Liver (tissue), 8 donors: ENCODE measurements at regions not wholly inside any gene's neighbourhood (a gene's known extent, or its start where the extent isn't known, plus 50 kb on each side); places are given as distances from the start of the nearest gene placed in this dataset.

ENCODE experiments used
- DNase-seq: peaks from one replicate; pipeline ENCODE4 v3.0.0-alpha.2; 2017; ENCODE audit warnings: low spot score
- H3K27ac ChIP-seq, 2 donors: one replicate each; pipeline ENCODE4 v1.7.0; 2013; ENCODE audit warnings: inconsistent platforms in 2 of 2, low read length in 2 of 2, control low read depth in 1 of 2, low read depth in 1 of 2, mild to moderate bottlenecking in 1 of 2
- H3K27me3 ChIP-seq, 4 donors: one replicate each; pipeline versions ENCODE4 v1.6.1 to v1.7.0; 2013; ENCODE audit warnings: low read length in 3 of 4, inconsistent platforms in 1 of 4, mild to moderate bottlenecking in 1 of 4, moderate library complexity in 1 of 4; ENCODE audit not compliant: control insufficient read depth in 4 of 4, insufficient read depth in 4 of 4
- H3K36me3 ChIP-seq, 4 donors: one replicate each; pipeline versions ENCODE4 v1.6.1 to v1.7.0; 2013; ENCODE audit warnings: low read length in 3 of 4, mild to moderate bottlenecking in 3 of 4, low read depth in 1 of 4, moderate library complexity in 1 of 4; ENCODE audit not compliant: control insufficient read depth in 4 of 4, insufficient read depth in 3 of 4
- H3K4me1 ChIP-seq, 4 donors: one replicate each; pipeline versions ENCODE4 v1.6.1 to v1.7.0; 2013; ENCODE audit warnings: low read length in 3 of 4, mild to moderate bottlenecking in 3 of 4, moderate library complexity in 1 of 4; ENCODE audit not compliant: control insufficient read depth in 4 of 4, insufficient read depth in 4 of 4
- H3K4me3 ChIP-seq, 3 donors: one replicate each; pipeline versions ENCODE4 v1.6.1 to v1.7.0; 2013; ENCODE audit warnings: low read length in 3 of 3, control low read depth in 1 of 3, low read depth in 1 of 3, mild to moderate bottlenecking in 1 of 3
- H3K9ac ChIP-seq, 2 donors: one replicate each; pipeline ENCODE4 v1.7.0; 2013; ENCODE audit warnings: low read length in 2 of 2, mild to moderate bottlenecking in 2 of 2, moderate library complexity in 2 of 2, control low read depth in 1 of 2, low read depth in 1 of 2
- H3K9me3 ChIP-seq, 4 donors: one replicate each; pipeline versions ENCODE4 v1.6.1 to v1.7.0; 2013; ENCODE audit warnings: low read length in 3 of 4; ENCODE audit not compliant: control insufficient read depth in 4 of 4
- EGR1 ChIP-seq, 2 donors: IDR thresholded peaks; 2 replicates each; pipeline ENCODE4 v1.6.1; 2016 to 2018; ENCODE audit warnings: antibody characterized with exemption in 2 of 2, low read depth in 2 of 2
- FOXA1 ChIP-seq: IDR thresholded peaks from 2 replicates; pipeline ENCODE4 v1.6.1; 2016; ENCODE audit warnings: antibody characterized with exemption
- FOXA2 ChIP-seq: IDR thresholded peaks from 2 replicates; pipeline ENCODE4 v1.6.1; 2016; ENCODE audit warnings: antibody characterized with exemption
- GABPA ChIP-seq, 2 donors: IDR thresholded peaks in 1 of 2; conservative IDR thresholded peaks in 1 of 2; 2 replicates each; pipeline ENCODE4 v1.6.1; 2016; ENCODE audit warnings: antibody characterized with exemption in 2 of 2, mild to moderate bottlenecking in 1 of 2, moderate library complexity in 1 of 2
- HNF4G ChIP-seq: IDR thresholded peaks from 2 replicates; pipeline ENCODE4 v1.6.1; 2016; ENCODE audit warnings: antibody characterized with exemption
- NR2F2 ChIP-seq: IDR thresholded peaks from 2 replicates; pipeline ENCODE4 v1.6.1; 2016; ENCODE audit warnings: antibody characterized with exemption
- RAD21 ChIP-seq, 2 donors: IDR thresholded peaks; 2 replicates each; pipeline ENCODE4 v1.6.1; 2016; ENCODE audit warnings: antibody characterized with exemption in 2 of 2, mild to moderate bottlenecking in 2 of 2
- RXRA ChIP-seq, 2 donors: IDR thresholded peaks; 2 replicates each; pipeline ENCODE4 v1.6.1; 2017 to 2018; ENCODE audit warnings: antibody characterized with exemption in 2 of 2, mild to moderate bottlenecking in 1 of 2
- SP1 ChIP-seq: IDR thresholded peaks from 2 replicates; pipeline ENCODE4 v1.6.1; 2018; ENCODE audit warnings: antibody characterized with exemption, mild to moderate bottlenecking
- TAF1 ChIP-seq: conservative IDR thresholded peaks from 2 replicates; pipeline ENCODE4 v1.6.1; 2016; ENCODE audit warnings: antibody characterized with exemption, mild to moderate bottlenecking
- WGBS: extraction: QIAGEN DNeasy Blood & Tissue Kit; methylation state at CpG from one replicate; pipeline ENCODE4 v1.1.7; 2013; 5-methylcytosine and 5-hydroxymethylcytosine counted together
- TF ChIP-seq, protein P1 (sequence below): fragments of 150-350 bp; IDR thresholded peaks from 2 replicates; pipeline ENCODE4 v1.5.1; 2017; ENCODE audit warnings: improper control_type of control experiment, low read depth, low read length; ENCODE audit not compliant: missing input control
- TF ChIP-seq, protein P2 (sequence below): IDR thresholded peaks from 2 replicates; pipeline ENCODE4 v1.6.1; 2016; ENCODE audit warnings: antibody characterized with exemption
- TF ChIP-seq, protein P3 (sequence below): IDR thresholded peaks from 2 replicates; pipeline ENCODE4 v1.6.1; 2016; ENCODE audit warnings: antibody characterized with exemption
- TF ChIP-seq, protein P4 (sequence below): IDR thresholded peaks from 2 replicates; pipeline ENCODE4 v1.6.1; 2016; ENCODE audit warnings: antibody characterized with exemption
- donor health status: healthy.
- donor health status: healthy.
- donor health status: healthy.
- donor health status: healthy.
- donor health status: healthy.

DNA sequence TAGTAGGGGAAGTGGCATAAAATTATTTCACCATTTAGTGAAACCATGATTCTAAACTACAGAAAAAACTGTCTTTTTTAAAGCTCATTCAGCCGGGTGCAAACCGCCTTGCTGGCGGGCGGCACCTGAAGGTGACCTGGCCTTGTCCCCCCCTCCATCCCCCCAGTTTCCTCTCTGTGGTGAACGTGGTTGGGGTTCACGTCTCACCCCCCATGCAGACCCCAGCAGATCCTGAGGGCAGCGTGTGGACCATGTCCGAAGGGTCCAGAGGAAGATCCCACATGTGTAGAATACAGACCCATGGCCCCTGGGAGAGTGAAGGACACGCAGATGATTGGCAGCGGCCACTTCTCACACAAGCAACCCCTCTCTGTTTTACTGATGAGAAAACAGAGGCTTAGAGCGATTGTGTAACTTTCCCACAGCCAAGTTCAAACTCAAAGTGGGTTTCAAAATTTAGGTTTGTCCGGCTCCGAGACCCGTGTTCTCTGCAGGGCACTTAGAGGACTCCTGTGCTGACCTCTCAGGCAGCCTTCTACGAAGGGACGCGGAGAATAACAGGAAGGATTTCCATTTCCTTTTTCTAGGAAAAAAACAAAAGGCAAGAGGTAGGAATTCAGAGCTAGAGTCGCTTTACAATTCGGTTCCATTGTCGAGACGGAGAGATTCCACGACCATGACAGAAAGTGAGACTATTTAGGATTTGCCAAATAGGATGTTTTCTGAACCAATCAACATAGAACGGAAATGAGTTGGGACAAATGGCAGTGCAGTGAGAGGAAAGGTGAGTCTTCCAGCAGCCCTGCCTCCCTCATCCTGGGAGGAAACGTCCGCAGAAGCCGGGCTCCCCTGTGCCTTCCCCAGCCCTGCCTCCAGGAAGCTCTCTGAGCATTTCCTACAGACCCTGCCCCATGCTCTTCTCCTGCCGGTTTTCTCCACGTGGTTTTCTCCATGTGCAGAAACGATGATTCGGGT is 67.6 kb upstream of the PITRM1 start:
- TF ChIP-seq NR2F2 = peak; percentile 74
- no peak for TF ChIP-seq FOXA1
- TF ChIP-seq RAD21 (IDR thresholded peaks at IDR 0.05) = peak in 1 of 2 donors; percentile 1
- no peaks in the 10 kb centered on the region for H3K36me3 ChIP-seq
- peak overlapping the region; percentile 16 to 71 for H3K27ac ChIP-seq
- H3K4me1 ChIP-seq = peaks cover 0 to 3% (median 0%) of the 10 kb centered on the region in 4 donors
- H3K9me3 ChIP-seq = no peaks in the 10 kb centered on the region
- no peak overlapping the region for H3K4me3 ChIP-seq
- 63% methylated on average over 30 of the region's 30 CpGs for WGBS
- H3K9ac ChIP-seq = no peak overlapping the region
- no peak for DNase-seq
- H3K27me3 ChIP-seq = peaks cover 0 to 5% (median 0%) of the 10 kb centered on the region in 4 donors

DNA sequence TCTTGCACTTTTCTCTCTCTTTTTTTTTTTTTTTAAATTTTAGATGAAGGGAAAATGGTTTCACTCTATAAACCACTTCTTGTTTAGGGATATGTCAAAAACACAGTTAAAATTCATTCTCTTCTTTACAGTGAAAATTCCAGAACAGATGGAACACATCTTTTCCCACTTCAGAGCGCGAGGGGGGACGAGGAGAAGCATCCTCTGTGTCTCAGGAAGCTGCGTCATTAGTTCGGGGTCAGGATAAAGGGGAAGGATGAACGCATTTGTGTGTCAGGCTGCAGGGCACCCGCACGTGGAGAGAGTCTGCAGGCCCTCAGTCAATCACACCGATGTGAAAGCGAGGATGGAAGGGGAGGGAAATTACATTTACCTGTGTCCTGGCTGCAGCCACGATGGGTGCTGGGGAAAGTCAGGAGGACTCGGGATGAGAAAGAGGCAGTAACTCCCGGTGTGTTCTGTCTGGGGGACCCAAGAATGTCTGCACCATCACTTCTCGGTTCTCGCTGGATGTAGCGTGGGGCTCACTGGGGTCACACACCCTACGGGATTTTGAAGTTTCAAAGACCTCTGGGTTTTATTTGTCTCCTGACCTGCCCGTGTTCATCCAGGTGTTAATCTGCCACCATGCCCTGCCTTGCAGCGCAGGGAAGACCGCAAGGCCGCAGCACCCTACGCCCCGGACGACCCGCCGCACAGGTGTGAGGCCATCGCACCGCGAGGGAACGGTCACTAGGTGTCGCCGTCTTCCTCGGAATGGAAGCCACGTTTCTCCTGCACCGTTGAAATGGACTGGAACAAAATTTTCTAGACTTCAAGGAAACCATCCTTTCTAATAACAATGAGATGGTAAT is 66.7 kb upstream of the PITRM1 start:
- Histone ChIP-seq H3K9ac (no peak overlapping the region), H3K36me3 (no peaks in the 10 kb centered on the region), H3K27ac (peak overlapping the region in 1 of 2 donors; percentile 16), H3K9me3 (no peaks in the 10 kb centered on the region), H3K4me1 (peaks cover 0 to 3% (median 0%) of the 10 kb centered on the region in 4 donors), H3K4me3 (no peak overlapping the region), H3K27me3 (peaks cover 0 to 5% (median 0%) of the 10 kb centered on the region in 4 donors)
- peak; percentile 65 for DNase-seq
- 32% methylated on average over 35 of the region's 35 CpGs for WGBS
- TF ChIP-seq, protein P1, sequence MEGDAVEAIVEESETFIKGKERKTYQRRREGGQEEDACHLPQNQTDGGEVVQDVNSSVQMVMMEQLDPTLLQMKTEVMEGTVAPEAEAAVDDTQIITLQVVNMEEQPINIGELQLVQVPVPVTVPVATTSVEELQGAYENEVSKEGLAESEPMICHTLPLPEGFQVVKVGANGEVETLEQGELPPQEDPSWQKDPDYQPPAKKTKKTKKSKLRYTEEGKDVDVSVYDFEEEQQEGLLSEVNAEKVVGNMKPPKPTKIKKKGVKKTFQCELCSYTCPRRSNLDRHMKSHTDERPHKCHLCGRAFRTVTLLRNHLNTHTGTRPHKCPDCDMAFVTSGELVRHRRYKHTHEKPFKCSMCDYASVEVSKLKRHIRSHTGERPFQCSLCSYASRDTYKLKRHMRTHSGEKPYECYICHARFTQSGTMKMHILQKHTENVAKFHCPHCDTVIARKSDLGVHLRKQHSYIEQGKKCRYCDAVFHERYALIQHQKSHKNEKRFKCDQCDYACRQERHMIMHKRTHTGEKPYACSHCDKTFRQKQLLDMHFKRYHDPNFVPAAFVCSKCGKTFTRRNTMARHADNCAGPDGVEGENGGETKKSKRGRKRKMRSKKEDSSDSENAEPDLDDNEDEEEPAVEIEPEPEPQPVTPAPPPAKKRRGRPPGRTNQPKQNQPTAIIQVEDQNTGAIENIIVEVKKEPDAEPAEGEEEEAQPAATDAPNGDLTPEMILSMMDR = peak; percentile 89
- no peak for TF ChIP-seq EGR1 (IDR thresholded peaks at IDR 0.05; ENCODE audit: low read depth in 2 of 2)
- TF ChIP-seq, protein P2, sequence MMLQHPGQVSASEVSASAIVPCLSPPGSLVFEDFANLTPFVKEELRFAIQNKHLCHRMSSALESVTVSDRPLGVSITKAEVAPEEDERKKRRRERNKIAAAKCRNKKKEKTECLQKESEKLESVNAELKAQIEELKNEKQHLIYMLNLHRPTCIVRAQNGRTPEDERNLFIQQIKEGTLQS = no peak
- TF ChIP-seq, protein P3, sequence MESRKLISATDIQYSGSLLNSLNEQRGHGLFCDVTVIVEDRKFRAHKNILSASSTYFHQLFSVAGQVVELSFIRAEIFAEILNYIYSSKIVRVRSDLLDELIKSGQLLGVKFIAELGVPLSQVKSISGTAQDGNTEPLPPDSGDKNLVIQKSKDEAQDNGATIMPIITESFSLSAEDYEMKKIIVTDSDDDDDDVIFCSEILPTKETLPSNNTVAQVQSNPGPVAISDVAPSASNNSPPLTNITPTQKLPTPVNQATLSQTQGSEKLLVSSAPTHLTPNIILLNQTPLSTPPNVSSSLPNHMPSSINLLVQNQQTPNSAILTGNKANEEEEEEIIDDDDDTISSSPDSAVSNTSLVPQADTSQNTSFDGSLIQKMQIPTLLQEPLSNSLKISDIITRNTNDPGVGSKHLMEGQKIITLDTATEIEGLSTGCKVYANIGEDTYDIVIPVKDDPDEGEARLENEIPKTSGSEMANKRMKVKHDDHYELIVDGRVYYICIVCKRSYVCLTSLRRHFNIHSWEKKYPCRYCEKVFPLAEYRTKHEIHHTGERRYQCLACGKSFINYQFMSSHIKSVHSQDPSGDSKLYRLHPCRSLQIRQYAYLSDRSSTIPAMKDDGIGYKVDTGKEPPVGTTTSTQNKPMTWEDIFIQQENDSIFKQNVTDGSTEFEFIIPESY = no peak
- TF ChIP-seq RXRA (IDR thresholded peaks at IDR 0.05) = no peak
- TF ChIP-seq FOXA2 = no peak
- peak; percentile 95 to 99 for TF ChIP-seq RAD21 (IDR thresholded peaks at IDR 0.05)
- no peak for TF ChIP-seq SP1
- TF ChIP-seq GABPA (IDR thresholded peaks at IDR 0.05 in 1 of 2, conservative IDR thresholded peaks at IDR 0.05 in 1 of 2) = no peak
- TF ChIP-seq, protein P4, sequence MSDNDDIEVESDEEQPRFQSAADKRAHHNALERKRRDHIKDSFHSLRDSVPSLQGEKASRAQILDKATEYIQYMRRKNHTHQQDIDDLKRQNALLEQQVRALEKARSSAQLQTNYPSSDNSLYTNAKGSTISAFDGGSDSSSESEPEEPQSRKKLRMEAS = no peak
- TF ChIP-seq HNF4G = no peak
- no peak for TF ChIP-seq NR2F2
- TF ChIP-seq TAF1 = no peak
